ENCODE measurements at regions not wholly inside any gene's neighbourhood (a gene's known extent, or its start where the extent isn't known, plus 50 kb on each side); places are given as distances from the start of the nearest gene placed in this dataset.

DNA sequence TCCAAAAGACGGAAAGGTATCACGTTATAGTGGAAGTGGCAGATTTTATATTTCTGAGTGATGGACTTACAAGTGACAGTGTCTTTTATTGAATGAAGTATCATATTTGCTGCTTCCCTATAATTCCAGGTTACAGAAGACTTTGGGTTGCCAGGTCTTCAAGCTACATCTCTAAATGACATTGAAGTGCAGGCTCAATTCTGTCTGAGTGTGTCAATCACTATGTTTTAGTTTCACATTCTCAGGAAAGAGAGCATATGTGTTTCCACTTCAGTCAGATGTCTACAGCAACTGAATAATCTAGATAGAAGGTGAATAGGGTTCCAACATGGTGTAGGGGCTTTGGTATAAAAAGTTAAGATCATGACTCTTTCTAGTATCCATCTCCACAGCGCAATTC, 492.7 kb upstream of the API5 start:
- TF ChIP-seq, protein P1, sequence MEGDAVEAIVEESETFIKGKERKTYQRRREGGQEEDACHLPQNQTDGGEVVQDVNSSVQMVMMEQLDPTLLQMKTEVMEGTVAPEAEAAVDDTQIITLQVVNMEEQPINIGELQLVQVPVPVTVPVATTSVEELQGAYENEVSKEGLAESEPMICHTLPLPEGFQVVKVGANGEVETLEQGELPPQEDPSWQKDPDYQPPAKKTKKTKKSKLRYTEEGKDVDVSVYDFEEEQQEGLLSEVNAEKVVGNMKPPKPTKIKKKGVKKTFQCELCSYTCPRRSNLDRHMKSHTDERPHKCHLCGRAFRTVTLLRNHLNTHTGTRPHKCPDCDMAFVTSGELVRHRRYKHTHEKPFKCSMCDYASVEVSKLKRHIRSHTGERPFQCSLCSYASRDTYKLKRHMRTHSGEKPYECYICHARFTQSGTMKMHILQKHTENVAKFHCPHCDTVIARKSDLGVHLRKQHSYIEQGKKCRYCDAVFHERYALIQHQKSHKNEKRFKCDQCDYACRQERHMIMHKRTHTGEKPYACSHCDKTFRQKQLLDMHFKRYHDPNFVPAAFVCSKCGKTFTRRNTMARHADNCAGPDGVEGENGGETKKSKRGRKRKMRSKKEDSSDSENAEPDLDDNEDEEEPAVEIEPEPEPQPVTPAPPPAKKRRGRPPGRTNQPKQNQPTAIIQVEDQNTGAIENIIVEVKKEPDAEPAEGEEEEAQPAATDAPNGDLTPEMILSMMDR (IDR thresholded peaks at IDR 0.05; ENCODE audit: insufficient read depth, low read depth, low read length), result no peak
- no peak for TF ChIP-seq EZH2 (IDR thresholded peaks at IDR 0.05; ENCODE audit: insufficient read depth, low read length)
